CD4-positive, alpha-beta T cell treated with Interleukin-4 for 1 hour (primary cell): ENCODE measurements at regions not wholly inside any gene's neighbourhood (a gene's known extent, or its start where the extent isn't known, plus 50 kb on each side); places are given as distances from the start of the nearest gene placed in this dataset.

ENCODE experiments used
- DNase-seq, 2 donors: peaks; one replicate each; pipeline ENCODE4 v3.0.0-alpha.2; 2020 to 2022

GRCh38 chr14:94885481-94886155 lies 115.7 kb upstream of the GSC start:
- DNase-seq: no peak

DNA sequence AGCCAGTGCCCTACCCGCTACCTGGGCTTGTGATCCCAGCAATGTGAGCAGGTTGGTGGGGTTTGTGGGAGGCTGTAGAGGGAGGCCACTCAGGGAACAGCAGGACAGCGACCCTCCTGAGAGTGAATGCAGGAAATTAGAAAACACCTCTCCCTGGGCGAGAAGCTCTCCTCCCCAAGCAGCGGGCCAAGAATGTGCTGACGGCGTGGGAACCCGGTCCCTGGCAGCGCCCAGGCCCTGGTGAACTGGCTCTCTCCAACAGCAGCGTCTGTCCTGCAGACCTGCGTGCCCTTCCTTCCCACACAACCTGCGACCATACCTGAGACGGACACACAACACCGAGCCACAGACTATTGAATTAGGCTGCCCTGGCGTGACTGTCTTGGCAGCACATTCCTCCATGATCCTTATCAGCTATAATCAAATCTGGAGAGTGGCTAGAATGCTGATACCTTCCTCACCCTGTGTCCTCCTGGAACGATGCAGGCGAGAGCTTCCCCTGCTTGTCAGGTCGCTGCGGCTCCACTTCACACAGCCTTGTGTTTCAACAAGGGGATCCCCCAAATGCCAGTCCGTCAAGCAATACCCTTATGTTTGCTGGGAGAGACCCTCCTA lies 114.8 kb upstream of the GSC start:
- DNase-seq: no peak

DNA sequence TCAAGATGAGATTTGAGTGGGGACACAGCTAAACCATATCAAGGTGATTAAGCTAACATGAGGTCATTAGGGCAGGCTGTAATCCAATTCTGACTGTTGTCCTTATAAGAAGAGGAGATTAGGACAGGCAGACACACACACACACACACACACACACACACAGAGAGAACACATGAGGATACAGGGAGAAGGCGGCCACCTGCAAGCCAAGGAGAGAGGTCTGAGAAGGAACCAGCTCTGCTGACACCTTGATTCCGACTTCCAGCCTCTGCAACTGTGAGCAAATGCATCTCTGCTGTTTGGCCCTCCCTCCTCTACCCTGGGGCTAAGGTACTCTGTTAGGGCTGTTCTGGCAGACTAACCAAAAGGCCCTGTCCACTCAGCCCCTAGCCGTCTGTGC lies 112.5 kb upstream of the GSC start:
- DNase-seq: no peak

DNA sequence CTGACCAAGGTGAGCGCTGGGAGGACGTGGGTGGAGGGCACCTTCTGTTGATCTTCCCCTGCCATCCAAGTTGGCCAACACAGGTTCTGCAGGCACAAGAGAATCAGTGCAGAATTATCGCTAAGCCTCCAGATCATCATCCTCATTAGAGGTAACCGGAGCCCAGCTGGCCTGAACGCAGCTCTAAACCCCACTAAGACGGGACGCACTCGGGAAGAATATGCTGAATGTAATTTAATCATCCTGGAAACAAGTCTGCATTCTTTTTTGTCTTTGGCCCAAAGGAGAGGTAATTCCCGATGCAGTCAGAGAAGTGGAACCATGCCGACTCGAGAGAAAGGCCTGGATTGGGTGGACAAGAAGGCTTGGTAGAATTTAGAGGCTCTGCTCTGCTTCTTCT lies 111.0 kb upstream of the GSC start:
- no peak for DNase-seq

GRCh38 chr14:94880106-94880505 lies 110.2 kb upstream of the GSC start:
- DNase-seq: no peak

- DNase-seq: no peak
These were observed 109.6 kb upstream of the GSC start for GRCh38 chr14:94879537-94879936.

DNA sequence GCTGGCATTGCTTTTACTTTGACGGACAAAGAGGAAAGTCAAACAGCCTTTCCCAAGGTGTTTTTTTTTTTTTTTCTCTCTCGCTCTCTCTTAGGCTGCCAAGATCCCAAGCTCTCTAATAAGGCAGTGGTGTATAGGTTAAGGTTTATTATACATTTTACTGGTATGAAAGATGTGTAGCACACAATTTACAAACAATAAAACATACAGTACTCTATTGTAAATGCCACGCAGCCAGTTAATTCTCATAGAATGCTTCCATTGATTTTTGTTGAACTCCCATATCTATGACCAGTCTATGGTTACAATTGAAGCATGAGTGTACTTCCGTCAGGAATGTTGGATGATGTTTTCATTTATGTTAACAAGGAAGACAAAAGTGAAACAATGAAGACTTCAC lies 106.4 kb upstream of the GSC start:
- DNase-seq: no peak

GRCh38 chr14:94875256-94875655 lies 105.3 kb upstream of the GSC start:
- DNase-seq: no peak

DNA sequence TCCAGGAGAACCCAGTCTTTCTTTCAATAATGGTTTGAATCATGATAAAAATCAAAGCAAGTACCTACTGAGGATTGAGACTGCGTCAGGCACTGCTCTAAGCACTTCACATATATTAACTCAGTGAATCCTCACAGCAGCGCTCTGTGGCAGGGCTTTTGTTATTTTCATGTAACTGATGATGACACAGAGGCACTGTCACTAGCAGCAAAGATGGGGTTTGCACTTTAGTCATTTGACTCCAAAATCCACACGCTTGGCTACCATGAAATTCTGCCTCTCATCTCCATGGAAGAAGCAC lies 98.8 kb upstream of the GSC start:
- DNase-seq: no peak

DNA sequence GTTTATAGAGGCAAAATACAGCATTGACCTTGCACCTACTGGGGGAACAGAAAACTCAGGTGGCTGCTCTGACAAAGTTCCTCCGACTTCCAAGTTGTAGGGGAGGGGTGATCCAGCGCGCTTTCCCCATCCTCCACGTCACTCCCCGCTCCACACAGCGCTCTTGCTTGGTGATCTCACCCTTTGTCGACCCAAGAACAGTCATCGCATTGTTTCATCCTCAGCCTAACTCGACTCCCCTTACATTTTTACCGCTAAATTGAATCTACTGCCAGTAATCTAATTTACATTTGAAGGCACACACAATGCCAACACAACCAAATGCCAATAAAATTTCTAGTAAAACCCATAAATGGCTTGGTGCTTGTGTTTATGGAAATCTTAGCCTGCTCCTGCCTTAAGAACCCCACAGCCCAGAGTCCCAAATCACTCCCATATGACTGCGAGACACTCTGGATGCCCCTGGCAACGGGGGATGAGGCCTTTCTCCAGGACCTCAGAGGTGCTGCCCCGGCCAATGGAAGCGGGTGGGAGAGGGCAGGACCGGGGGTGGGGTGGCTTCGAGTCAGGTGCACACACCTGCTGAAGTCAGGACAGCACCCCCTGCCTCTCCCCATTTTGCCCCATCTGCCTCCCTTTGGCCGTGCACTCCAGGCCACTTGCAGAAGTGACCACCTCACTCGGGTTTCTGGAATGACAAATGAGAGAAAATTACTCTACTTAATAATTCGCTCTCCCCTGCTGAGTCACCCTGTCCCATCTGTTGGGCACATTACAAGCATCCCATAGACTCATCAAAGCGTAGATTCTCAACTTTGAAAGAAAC lies 98.2 kb upstream of the GSC start:
- DNase-seq: no peak

DNA sequence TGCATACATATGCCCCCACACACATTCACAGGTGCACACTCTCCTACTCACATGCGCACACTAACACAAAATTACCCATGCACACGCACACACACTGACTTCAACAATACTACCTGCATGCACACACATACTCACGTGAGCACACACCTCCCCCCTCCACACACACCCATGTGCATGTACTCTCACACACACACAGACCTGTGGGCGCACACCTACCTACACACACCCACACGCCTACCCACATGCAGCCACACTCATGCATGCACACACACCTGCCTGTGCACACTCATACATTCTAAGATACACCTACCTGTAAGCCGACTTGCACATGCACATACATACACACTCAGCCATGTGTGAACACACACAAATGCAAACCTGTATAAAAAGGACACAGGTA lies 97.3 kb upstream of the GSC start:
- DNase-seq: no peak

DNA sequence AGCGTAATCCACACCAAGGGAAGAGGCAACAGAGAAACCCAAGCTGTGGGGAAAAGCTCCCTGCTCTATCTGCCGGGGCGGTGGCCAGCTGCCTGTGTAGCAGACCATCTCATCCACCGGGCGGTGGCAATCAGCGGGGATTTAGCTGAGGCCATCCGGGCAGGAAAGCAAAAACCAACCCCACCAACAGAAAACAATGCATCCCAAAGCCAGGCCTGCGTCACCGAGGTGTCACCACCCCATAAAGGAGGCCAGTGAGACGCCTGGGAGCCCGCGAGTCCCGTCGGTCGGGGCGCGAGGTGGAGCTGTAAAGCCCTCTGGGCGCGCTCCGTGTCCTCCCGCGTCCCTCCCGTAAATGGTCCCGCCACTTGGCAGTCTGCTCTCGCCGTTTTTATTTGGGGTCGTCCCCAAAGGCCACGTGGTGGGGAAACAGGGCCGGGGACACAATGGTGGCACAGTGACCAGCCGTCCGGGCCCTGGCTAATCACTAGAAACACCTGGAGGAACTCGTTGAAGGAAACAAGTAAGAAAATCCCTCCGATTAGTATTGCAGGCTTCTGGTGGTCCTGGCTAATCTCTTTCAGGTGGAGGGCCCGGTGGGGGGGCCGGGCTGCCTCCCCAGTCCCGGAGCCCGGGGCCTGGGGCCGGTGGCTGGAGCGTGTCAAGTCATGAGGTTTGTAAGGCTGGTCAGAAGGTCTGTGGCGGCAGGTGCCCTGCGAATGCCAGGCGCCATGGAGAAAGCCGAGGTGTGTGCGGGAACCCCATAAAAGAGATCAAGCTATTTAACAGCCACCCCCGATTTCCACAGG lies 94.7 kb upstream of the GSC start:
- no peak for DNase-seq

DNA sequence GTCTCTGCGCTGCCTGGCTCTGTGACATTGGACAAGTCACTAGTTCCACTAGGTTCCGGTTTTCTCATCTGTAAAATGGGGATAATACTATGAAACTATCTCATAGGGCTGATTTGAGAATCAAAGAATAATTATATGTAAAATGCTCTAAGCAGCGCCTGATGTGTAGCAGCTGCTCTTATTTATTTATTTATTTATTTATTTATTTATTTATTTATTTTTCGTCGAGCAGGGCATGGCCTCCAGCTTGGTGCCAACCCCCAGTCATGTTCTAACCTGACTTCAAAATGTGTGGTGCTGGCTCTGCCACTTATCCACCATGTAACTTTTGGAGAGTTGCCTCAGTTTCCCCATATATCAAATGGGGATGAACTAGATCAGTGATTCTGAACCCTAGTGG lies 93.5 kb upstream of the GSC start:
- DNase-seq: no peak

DNA sequence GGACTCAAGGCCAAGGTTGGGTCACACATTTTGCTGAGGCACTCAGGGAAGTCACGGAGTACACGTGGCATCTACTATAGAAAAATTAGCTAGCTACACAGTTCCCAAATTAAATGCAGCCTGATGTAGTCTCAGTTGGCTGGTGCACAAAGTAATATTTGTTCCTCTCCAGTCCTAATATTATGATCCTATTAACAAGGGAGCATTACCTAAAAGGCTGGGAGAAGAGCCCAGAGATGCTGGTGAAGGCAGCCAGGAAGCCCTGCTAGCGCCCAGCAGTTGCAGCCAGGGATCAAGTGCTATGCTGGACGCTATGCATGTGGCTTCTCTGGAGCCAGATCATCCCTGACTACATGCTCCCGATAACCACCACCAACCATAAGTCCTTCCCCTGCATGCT lies 88.0 kb upstream of the GSC start:
- DNase-seq: no peak

DNA sequence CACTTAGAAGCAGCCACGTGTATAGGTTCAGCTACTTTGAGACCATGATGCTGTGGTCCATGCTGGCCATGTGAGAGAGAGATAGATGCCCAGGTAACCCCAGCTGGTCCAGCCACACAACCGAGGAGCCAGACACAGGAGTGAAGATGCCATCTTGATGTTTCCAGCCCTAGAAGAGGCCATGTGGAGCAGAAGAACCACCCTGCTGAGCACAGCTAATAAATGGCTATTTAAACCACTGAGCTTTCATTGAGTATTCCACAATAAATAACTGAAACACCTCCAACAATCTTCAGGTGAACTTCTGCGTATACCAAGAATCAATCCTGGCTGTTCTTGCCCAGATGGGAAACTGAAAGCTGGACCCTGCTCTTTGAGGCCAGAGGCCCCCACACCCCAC lies 84.0 kb upstream of the GSC start:
- no peak for DNase-seq

DNA sequence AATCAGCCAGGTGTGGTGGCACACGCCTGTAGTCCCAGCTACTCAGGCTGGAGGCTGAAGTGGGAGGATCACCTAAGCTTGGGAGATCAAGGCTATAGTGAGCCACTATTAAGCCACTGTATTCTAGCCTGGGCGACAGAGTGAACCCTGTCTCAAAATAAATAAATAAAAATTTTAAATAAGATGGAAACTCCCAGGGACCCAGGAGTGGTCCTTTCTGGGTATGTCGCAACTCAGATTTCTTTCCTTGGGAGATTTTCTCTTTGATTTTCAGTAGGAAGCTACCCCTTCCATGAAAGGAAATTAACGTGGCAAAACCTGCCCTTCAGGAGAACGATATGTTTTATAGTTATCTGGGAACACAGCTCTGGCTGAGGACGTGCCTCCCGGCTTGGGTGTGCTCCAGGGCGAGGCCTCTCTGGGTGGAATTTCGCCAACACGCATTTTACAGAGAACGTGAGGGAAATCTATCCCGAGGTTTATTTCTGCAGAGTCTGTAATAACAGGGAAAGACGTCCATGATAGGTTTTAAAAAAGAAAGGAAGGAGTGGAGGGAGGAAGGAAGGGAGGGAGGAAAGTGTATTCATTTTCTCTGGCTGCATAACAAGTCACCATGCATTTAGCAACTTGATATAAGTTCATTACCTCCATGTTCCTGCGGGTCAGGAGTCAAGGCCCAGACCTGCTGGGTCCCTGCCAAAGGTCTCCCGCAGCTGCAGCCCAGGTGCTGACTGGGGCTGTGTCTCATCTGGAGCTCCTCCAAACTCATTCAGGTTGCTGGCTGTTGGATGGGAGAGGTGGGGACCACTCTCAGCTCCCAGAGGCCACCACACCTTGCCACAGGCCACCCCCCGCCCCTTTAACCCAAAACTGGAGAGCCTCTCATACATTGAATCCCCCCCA lies 80.6 kb upstream of the GSC start:
- DNase-seq: no peak

- no peak for DNase-seq
These were observed 74.8 kb upstream of the GSC start for GRCh38 chr14:94844593-94845152.

DNA sequence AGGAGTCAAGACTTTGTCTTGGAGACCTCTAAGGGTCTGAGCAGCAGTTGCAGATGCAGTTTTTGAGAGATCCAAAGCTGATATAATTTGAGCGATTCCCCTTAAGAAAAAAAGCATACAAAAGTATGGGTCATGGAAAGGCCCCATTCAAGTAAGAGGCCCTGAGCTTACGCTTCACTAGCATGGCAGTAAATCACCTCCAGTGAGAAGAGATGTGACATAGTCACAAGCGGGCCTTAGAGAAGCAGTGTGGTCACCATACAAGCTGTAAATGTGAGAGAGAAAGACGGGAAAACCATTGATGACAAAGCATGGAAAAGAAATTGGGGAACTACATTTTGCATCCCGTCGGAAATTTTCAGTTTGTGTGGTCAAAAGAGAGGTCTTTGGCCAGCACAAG lies 70.6 kb upstream of the GSC start:
- no peak for DNase-seq

DNA sequence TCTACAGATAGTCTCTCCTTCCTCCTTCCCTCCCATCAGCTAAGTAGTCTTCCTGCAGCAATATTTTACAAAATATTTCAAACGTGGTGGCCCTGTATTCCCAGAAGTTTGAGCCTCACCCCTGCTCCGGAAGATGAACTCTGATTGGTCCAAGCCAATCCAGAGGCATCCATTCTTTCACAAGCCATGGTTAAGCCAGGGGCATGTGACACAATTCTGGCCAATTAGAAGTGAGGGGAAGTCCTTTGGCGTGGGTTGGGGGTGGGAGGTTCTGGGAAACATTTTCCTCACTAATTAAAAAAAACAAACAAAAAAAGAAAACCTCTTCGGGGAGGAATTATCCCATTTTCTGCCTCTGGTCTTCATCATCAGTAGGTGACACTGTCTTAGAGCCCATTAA lies 69.4 kb upstream of the GSC start:
- no peak for DNase-seq

DNA sequence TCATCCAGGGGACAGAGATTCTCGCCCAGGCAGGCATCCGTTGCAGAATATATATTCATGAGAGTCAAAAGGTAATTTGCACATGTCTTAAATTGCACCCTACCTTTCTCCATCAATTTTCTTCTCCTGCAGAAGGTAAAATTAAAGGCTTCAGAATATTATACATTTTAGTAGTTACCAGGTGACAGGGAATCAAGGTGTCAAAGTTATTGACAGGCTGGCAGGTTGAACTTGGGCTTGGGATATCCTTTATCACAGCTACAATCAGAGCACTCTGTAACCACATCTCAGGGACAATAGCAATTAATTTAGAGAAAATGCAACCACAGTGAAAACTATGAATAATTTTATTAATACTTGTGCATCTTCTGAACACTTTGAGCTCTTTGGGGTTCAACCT lies 66.9 kb upstream of the GSC start:
- DNase-seq: no peak

- DNase-seq: no peak
These were observed 63.7 kb upstream of the GSC start for GRCh38 chr14:94833633-94834032.

DNA sequence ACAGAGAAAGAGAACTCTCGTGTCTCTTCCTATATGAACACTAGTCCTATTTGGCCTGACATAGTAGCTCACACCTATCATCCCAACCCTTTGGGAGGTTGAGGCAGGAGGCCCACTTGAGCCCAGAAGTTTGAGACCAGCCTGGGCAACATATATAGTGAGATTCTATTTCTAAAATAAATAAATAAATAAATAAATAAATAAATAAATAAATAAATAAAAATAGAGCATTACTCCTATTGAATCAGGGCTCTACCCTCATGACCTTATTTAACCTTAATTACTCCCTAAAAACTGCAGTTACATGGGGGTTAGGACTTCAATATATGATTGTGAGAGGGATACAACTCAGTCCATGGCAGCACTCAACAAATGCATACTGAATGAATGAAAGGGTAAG lies 61.2 kb upstream of the GSC start:
- DNase-seq: no peak
